NCI-H1436 (cell line): ENCODE measurements at regions not wholly inside any gene's neighbourhood (a gene's known extent, or its start where the extent isn't known, plus 50 kb on each side); places are given as distances from the start of the nearest gene placed in this dataset.
A peak's percentile ranks its signal among the peaks of the same experiment; 100 is the strongest.
"Not testable (repeated sequence)": the region's sequence is repeated elsewhere in the genome, so short reads cannot be mapped to it uniquely, and the experiment has no call there.

Source experiments
- DNase-seq: peaks from one replicate; lab custom pipeline; 2025; lab: John Stamatoyannopoulos, UW

DNA sequence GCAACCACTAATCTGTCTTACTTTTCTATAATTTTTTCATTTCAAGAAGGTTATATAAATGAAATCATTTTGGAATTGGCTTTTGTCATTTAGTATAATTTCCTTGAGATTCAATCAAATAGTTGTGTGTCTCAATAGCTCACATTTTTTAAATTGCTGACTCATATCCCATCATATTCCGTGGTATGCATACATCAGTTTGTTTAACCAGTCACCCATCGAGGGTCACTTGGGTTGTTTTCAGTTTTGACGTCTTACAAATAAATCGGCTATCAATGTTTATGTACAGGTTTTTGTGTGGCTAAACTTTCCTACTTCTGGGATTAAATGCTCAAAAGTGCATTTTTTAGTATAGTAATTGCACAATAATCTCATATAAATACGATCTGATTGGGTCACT, 185.5 kb downstream of the TAF11L14 start:
- no peak for DNase-seq

DNA sequence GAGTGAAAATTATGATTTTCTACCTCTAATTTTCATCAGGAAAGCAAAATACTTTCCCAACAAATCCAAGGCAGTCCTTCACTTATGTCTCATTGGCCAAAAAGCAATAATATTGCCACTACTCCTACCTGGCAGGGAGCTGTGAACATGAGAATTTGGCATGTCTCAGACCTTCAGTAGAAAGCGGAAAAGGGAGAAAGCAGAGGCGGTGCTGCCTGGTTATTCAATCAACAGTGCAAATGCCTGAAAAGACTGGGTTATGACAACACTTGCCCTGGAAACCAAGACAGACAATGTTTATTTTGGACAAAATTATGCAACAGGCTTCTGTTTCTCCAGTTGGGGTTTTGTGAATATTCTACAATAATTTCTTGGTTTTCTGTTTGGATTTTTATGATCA, 194.4 kb downstream of the TAF11L14 start:
- DNase-seq, result no peak

DNA sequence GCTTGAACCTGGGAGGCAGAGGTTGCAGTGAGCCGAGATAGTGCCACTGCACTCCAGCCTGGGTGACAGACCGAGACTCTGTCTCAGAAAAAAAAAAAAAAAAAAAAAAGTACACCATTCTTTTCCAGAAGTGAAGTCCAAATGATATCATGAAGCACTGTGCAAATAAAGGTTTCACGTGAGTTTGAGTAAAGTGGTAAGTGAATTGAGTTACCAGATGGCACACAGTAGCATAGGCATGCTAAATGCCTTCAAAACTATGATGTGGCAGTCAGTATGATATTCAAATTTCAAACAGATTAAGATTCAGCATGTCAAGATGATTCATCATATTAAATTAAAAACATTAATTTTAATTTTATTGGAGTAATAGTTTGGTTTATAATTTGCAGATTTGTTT, 195.2 kb downstream of the TAF11L14 start:
- no peak for DNase-seq

DNA sequence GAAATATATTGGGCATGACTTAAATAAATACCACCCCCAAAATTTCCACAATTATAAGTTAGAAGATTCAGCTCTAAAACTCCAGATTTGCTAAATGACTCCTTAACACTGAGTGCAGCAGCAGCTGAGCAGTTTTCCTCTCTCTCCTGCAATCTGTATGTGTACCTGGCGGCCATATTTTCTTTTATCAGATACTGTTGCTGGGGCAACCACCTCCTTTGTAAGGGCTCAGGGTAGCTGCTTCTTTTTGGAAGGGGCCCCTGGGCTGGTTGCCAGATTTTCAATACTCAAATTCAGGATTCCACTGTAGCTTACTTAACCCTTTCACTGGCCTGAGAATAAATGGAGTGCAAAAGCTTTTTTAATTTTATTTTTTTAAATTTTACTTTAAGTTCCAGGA, 197.0 kb downstream of the TAF11L14 start:
- DNase-seq, result peak; percentile 78

DNA sequence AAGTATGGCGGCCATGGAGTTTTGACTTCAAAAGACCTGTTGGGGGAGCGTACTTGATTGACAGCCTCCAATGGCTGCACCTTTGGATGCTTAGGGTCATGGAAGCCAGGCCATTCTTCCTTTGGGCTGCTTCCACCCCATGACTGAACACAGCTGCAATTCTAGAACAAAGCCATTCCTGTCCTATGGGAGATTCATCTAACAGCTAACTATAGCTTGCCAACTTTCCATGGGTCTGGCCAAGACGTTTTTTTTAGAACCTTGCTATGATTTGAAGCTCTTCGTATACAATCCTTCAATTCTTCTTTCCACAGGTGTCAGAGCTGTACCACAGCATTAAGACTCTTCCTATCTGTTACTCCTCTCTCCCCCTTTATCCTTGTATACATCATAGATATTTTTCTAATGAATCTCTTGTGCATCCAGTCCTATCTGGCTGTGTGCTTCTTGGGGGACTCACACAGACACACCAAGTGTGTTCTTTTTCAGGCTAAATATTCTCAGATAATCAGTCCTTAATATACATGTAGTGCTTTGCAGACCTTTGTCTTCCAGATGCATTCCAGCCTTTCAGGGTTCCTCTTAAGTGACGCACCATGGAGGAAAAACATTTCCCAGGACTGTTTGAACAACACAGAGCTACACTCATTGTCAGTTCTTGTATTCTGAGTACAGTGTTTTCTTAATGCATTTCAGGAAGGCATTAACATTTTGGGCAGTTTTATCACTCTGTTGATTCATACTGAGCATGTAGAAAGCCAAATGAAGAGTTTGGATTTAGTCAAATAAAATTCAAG, 198.9 kb downstream of the TAF11L14 start:
- no peak for DNase-seq

DNA sequence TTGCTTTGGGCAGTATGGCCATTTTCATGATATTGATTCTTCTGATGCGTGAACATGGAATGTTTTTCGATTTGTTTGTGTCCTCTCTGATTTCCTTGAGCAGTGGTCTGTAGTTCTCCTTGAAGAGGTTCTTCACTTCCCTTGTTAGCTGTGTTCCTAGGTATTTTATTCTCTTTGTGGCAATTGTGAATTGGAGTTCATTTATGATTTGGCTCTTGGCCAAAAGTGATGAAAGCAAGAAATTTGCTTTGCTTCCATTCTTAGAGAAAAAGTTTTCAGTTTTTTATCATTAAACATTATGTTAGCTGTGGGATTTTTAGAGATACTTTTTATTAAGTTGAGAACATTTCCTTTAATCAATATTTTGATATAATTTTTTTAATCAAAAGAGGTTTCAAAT, 203.5 kb downstream of the TAF11L14 start:
- DNase-seq, result no peak

DNA sequence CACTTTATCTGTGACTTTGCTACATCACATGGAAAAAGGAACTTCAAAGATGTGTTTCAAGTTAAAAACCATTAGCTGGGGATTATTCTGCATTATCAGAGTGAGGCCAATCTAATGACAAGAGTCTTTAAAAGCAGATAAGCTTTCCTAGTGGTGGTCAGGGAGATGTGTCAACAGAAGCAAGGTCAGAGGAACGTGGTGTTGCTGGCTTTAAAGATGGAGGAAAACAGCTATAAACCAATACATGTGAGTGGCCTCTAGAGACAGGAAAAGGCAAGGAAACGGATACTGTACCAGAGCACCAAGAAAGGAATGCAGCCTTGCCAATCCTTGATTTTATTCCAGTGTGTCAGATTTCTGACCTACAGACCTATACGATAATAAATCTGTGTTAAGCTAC, 204.2 kb downstream of the TAF11L14 start:
- no peak for DNase-seq

DNA sequence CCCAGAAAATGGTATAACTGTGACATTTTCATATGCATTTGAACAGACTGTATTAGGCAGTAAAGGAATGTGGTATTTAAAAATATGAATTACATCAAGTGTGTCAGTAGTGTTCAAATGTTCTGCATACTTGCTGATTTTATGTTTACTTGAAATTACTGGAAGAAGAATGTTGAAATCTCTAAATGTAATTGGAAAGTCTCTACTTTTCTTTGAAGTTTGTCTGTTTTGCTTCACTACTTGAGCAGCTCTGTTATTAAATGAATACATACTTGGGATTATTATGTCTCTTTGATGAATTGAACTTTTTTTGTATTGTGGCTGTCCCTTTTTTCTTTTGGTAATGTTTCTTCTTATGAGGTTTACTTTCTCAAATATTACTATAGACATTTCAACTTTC, 205.6 kb downstream of the TAF11L14 start:
- no peak for DNase-seq

DNA sequence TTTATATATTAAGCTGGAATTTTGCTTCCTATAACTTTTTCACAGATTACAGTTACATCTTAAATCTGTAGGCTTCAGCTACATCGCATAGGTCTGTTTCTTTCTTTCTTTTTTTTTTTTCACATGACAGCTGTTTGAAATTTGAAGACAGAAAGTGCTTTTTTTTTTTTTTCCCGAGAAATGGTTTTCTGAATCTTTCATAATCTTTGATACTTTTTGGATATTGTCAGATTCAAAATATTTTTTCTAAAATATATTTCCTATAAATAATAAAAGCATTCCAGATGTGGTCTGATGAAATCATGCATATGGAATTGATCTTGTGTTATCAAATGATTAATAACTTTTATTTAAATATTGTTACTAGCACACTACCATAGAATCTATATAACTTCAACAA, 212.2 kb downstream of the TAF11L14 start:
- no peak for DNase-seq

DNA sequence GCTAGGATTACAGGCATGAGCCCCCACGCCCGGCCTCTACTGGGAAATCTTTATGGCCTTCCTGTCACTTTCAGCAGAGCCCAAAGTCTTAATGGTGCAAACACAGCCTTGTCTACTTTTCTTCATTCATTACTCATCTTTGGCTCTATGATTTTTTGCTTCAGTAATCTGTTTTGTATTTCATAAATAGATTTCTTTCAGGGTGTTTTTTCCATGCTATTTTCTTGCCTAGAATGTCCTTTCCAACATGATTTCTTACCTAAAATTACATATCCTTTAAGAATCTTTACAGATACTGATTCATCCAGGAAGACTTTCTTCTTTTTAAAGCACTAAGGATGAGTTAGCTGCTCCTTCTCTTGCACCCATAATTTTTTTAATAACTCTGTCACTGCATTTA, 213.0 kb downstream of the TAF11L14 start:
- no peak for DNase-seq

DNA sequence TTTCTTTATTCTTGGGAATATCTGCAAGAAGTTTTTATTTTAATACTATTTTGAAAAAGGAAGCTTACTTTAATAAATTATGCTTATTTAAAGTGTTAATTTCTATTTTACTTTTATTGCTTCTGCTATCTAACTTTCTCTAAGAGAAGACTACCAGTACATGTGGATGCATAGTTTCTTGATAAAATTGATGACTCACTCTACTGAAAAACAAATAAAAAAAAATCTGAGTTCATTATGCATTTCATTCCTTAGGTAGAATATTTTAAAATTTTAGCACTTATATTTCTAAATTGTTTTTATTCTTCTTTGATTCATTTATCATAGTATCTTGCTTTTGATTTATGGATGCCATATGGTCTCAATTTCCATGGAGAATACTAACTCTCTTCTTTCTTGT, 217.9 kb downstream of the TAF11L14 start:
- DNase-seq, result no peak

DNA sequence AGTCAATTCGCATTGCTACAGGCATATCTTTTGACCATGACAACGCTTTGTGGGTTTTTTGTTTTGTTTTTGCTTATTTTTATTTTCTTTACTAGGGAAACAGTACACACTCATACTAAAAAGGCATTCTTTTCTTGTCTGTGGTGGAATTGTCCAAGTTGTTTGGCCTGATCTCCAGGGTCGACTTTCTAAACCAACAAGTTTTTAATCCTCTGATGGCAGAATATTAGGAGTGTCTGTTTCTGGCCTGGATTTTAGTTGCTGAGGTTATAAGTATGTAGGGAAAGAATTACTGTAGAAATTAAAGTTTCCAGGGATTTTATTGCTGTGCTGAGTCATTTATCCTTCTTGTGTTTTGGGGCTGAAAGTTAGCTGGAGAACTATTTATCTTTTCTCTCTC, 218.5 kb downstream of the TAF11L14 start:
- no peak for DNase-seq

DNA sequence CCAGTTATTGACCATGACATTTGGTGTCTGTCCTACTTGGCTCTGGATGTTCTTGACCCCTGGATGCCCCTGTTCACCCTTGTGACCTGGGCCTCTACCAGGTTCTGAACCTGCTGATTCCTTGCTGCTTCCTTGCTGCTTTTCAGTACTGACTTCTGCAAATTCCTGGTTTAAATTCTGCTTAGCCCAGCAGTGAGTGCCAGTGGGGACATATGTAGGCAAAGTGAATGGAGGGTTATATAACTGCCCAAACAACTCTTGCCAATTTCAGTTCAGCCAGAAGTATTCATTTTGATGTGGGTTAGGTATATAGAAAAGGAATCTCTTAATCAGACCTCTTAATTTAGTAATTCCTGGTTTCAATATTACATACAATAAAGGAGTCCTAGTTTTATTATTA, 220.6 kb downstream of the TAF11L14 start:
- DNase-seq, result no peak

DNA sequence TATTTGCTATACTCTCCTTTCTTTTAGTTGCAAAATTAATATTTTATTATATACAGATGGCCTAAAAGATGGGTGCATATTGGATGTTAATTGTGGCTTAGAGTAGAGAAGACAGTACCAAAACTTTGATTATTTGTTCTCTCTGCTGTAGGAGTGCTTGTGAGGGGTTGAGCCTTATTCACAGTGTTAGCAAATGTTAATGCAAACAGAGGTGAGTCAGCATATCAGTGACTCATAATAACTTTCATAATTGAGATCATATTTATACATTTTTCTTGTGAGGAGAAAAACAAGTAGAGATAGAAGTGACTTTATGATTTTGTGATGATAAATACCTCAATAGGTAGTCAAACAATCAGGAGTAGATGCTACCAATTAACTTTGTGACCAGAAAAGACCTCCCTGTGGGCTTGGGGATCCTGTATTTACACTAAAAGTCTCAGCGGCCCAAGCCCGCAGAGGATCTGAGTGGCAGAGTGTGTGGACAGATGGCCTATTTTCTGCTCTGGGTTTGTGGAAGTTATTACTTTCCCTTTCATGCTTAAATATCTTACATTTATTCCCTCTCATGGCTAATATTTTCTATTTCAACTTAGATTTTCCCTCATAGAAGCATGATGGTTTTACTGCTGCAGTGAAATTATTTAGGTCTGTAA, 226.5 kb downstream of the TAF11L14 start:
- DNase-seq, result no peak

DNA sequence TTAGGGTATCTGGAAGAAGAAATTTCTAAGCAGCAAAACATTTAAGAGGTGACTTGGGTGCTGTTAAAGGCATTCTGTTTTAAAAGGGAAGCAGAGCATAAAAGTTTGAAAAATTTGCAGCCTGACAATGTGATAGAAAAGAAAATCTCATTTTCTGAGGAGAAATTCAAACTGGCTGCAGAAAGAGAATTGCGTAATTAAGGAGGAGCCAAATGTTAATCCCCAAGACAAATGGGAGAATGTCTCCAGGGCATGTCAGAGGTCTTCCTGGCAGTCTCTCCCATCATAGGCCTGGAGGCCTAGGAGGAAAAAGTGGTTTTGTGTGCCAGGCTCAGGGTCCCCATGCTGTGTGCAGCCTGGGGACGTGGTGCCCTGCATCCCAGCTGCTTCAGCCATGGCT, 230.6 kb downstream of the TAF11L14 start:
- not testable (repeated sequence) for DNase-seq

DNA sequence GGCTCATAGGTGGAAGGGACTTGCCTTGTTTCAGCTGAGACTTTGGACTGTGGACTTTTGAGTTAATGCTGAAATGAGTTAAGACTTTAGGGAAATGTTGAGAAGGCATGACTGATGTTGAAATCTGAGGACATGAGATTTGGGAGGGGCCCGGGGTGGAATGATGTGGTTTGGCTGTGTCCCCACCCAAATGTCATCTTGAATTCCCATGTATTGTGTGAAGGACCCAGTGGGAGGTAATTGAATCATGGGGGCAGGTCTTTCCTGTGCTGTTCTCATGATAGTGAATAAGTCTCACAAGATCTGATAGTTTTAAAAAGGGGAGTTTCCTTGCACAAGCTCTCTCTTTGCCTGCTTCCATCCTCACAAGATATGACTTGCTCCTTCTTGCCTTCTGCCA, 231.7 kb downstream of the TAF11L14 start:
- DNase-seq, result not testable (repeated sequence)

DNA sequence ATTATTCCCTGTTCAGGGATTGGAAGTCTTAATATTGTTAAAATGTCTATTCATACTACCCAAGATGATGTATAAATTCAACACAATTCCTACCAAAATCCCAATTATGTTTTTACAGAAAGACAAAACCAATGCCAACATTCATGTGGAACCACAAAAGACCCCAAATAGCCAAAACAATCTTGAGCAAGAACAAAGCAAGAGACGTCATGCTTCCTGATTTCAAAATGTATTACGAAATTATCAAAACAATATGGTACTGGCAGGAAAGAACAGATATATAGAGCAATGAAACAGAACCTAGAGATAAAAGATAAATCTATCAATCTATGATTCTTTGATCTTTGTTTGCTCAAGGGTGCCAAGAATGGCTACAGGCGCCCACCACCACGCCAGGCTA, 237.9 kb downstream of the TAF11L14 start:
- no peak for DNase-seq

DNA sequence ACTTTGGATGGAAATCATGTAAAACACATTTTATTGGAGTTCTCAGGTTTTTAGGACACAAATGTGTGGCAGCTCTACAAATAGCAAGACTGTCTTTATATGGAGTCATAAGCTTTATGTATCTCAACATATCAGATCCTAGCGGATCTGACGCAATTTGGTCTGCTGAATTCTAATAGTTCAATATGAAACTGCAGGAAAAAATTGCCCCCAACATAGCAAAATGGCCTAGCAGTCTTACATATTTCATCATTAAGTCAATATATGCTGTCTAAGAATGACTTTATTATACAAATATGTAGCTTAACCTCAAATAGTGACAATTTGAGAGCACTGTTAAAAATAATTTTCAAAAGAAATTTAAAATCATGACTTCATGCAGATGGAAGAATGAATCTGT, 244.3 kb downstream of the TAF11L14 start:
- DNase-seq, result no peak

DNA sequence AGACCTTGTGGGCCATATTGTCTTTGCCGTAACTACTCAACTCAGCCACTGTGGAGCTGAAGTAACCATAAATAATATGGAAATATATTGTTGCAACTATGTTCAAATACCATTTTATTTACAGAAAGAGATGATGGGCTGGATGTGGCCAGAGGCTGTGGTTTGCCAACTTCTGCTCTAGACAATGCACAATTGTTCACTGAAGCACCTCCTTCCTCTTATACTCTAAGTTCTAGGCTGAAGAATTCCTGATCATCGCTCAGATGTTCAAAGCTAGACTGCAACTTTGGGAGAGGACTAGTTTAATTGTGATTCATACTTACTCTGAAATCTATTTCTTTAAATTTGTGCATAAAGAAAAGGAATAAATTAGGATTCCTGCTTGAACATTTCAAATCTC, 245.0 kb downstream of the TAF11L14 start:
- no peak for DNase-seq

DNA sequence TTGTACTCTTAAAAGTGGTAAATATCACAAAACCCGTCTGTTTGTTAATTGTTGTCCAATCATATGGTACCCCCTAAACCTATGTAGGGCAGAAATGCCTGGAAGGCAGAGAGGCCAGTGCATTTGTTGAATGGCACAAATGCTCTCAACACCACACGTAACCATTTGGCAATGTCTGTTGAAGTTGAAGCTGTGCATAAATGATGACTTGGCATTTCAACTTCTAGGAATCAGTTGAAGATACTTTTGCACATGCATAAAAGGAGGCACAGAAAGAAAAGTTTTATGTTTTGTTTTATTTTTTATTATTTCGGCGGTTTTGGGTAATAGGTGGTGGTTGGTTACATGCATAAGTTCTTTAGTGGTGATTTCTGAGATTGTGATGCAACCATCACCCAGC, 246.6 kb downstream of the TAF11L14 start:
- DNase-seq, result no peak

DNA sequence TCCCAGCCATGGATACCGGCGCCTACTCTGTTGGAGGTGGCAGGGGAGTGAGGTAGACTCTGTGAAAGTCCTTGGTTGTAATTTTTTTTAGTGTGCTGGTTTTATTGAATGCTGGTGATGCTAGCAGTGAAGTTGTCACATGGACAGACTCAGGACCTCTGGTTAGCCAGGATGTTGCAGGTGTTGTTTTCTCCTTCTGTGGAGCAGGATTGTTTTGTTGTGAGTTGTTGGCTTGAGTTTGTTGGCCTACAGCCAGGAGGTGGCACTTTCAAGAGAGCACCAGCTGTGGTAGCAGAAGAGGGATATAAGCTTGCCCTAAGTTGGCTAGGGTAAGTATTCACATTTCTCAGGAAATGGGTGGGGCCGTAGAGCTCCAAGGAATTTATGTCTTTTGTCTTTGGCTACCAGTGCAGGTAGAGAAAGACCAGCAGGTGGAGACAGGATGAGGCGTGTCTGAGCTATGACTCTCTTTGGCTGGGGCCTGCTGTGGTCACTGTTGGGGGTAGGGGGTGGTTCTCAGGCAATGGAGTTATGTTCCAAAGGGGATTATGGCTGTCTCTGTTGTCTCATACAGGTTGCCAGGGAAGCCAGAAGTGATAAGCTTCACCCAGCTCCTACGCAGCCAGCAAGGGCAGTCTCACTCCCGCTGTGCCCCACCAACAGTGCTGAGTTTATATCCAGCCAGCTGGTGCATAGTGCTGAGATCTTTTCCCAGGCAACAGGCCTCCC, 248.7 kb downstream of the TAF11L14 start:
- DNase-seq, result no peak

DNA sequence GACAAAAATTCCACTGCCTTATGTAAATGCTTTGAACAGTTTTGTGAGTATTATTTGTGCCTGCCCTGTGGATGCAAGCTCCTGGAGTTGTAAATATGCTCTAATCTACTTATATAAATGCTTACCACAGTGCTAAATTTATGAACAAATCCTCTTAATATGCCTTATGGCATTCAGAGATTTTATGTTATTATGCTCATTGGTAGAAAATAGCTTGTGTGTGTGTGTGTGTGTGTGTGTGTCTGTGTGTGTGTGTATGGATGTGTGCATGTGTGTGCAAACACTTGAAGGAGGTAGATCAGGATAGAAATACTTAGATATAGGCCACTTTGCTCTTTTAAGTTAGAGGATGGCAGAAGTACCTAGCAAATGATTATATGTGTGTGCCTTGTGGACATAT, 253.9 kb downstream of the TAF11L14 start:
- no peak for DNase-seq

DNA sequence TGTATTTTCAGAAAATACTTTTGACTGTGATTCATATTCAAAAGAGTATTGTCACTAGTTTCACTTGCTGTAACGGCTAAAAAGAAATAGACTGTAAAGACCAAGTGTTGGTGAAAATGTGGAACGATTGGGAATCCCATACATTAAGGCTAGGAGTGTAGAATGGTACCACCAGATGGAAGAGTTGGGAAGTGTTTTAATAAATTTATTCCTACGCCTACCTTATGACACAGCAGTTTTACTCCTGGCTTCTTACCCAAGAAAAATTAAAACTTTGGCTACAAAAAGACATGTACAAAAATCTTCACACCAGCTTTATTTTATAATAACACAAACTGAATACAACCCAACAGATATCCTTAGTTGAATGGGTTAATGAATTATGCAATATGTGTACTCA, 256.2 kb downstream of the TAF11L14 start:
- no peak for DNase-seq
